ENCODE measurements at regions not wholly inside any gene's neighbourhood (a gene's known extent, or its start where the extent isn't known, plus 50 kb on each side); places are given as distances from the start of the nearest gene placed in this dataset.

GRCh38 chr1:55893155-55893554 lies 678.0 kb upstream of the USP24 start (continued):
- TF ChIP-seq POLR2A (IDR thresholded peaks at IDR 0.05; ENCODE audit: control extremely low read depth in 1 of 2, low read depth in 2 of 2, low read length in 2 of 2) (no peak), RAD21 (IDR thresholded peaks at IDR 0.05 in 1 of 2, conservative IDR thresholded peaks at IDR 0.05 in 1 of 2; ENCODE audit: low read depth in 2 of 2, low read length in 2 of 2) (peak; percentile 59 to 69), RNF2 (IDR thresholded peaks at IDR 0.05; ENCODE audit: borderline replicate concordance, low read depth, low read length, missing control alignments, poor library complexity, severe bottlenecking) (no peak), HDAC6 (IDR thresholded peaks at IDR 0.05; ENCODE audit: low read depth, low read length) (no peak), GTF2F1 (IDR thresholded peaks at IDR 0.05; ENCODE audit: borderline replicate concordance, low read depth, low read length) (no peak), TCF12 (IDR thresholded peaks at IDR 0.05; ENCODE audit: low read depth, low read length) (no peak), MAFK (IDR thresholded peaks at IDR 0.05; ENCODE audit: low read depth, low read length) (peak; percentile 60; the same call in 1 of the 2 replicates), POLR2AphosphoS5 (IDR thresholded peaks at IDR 0.05; ENCODE audit: low read depth, low read length) (no peak), EGR1 (IDR thresholded peaks at IDR 0.05; ENCODE audit: borderline replicate concordance, low read depth, low read length) (no peak), RFX5 (IDR thresholded peaks at IDR 0.05; ENCODE audit: borderline replicate concordance, low read depth, low read length) (no peak), E2F6 (IDR thresholded peaks at IDR 0.05) (no peak), KDM5A (IDR thresholded peaks at IDR 0.05; ENCODE audit: low read length) (no peak)
